Endothelial cell of umbilical vein (primary cell): ENCODE measurements at regions not wholly inside any gene's neighbourhood (a gene's known extent, or its start where the extent isn't known, plus 50 kb on each side); places are given as distances from the start of the nearest gene placed in this dataset.

ENCODE experiments used
- BruUV-seq: library from RNA; stranded (reverse); fragments of 400-500 nt; replicated peaks from 2 replicates; lab custom pipeline; 2021; lab: Mats Ljungman, UMichigan
- CTCF ChIA-PET: fragments of 300-600, 350-600 bp; sonication (Branson Sonifier 250); formaldehyde crosslinking; loops from one replicate; lab custom pipeline; 2021; ENCODE audit warnings: antibody characterized with exemption, inconsistent platforms; lab: Charles Lee
- POLR2A ChIA-PET: fragments of 300-600, 350-600 bp; sonication (Branson Sonifier 250); formaldehyde crosslinking; loops from one replicate; lab custom pipeline; 2021; ENCODE audit warnings: antibody characterized with exemption, inconsistent platforms; lab: Charles Lee
- DNase-seq: peaks from one replicate; pipeline ENCODE4 v3.0.0-alpha.2; 2011; ENCODE audit warnings: low read depth, low spot score
- FAIRE-seq: peaks from 2 replicates; lab custom pipeline; 2011; peaks lifted over from hg19 to GRCh38; lab: Jason Lieb, UNC
- H2AFZ ChIP-seq: 2 replicates; pipeline ENCODE4 v1.6.0; 2012; ENCODE audit warnings: low read depth, low read length, control low read depth, inconsistent platforms
- H3K27ac ChIP-seq: 2 replicates; pipeline ENCODE4 v1.5.1; 2011; ENCODE audit warnings: low read depth, mild to moderate bottlenecking, control low read depth, low read length, moderate library complexity; ENCODE audit not compliant: insufficient read depth
- H3K27me3 ChIP-seq, 2 experiments: 2 replicates each; pipeline versions ENCODE4 v1.6.0 to v1.6.1; 2011; ENCODE audit warnings: low read length in 2 of 2, mixed read lengths in 1 of 2; ENCODE audit not compliant: control insufficient read depth in 2 of 2, insufficient read depth in 2 of 2
- H3K36me3 ChIP-seq, 2 experiments: 2 replicates in 1 of 2; 3 replicates in 1 of 2; pipeline ENCODE4 v1.5.1; 2011; ENCODE audit warnings: low read length in 2 of 2, mild to moderate bottlenecking in 1 of 2, moderate library complexity in 1 of 2; ENCODE audit not compliant: control insufficient read depth in 2 of 2, insufficient read depth in 2 of 2; ENCODE audit errors: extremely low read depth in 1 of 2
- H3K4me1 ChIP-seq: 3 replicates; pipeline ENCODE4 v1.5.1; 2011; ENCODE audit warnings: mild to moderate bottlenecking, low read length; ENCODE audit not compliant: control insufficient read depth, insufficient read depth; ENCODE audit errors: extremely low read depth
- H3K4me2 ChIP-seq: 2 replicates; pipeline ENCODE4 v1.6.1; 2011; ENCODE audit warnings: low read length, control low read depth, mixed read lengths; ENCODE audit not compliant: insufficient read depth
- H3K4me3 ChIP-seq, 3 experiments: fragments of 200-600 bp in 1 of 3; sonication (generic), shearing (Covaris generic) in 1 of 3; replicated peaks in 1 of 3; 2 replicates each; pipeline ENCODE4 v1.5.1; 2011 to 2016; ENCODE audit warnings: control low read depth in 3 of 3, low read length in 3 of 3, mild to moderate bottlenecking in 2 of 3, inconsistent platforms in 1 of 3, low read depth in 1 of 3, moderate library complexity in 1 of 3; ENCODE audit not compliant: insufficient read depth in 1 of 3
- H3K79me2 ChIP-seq: 2 replicates; pipeline ENCODE4 v1.6.0; 2012; ENCODE audit warnings: low read length, inconsistent platforms; ENCODE audit not compliant: control insufficient read depth, insufficient read depth
- H3K9ac ChIP-seq: replicated peaks from 2 replicates; pipeline ENCODE3; 2011; ENCODE audit warnings: low read length, control low read depth; ENCODE audit not compliant: insufficient read depth; ENCODE audit errors: extremely low read depth
- H3K9me1 ChIP-seq: replicated peaks from 3 replicates; pipeline ENCODE4 v1.6.0; 2011; ENCODE audit warnings: mild to moderate bottlenecking, low read length; ENCODE audit not compliant: control insufficient read depth, insufficient read depth; ENCODE audit errors: extremely low read depth
- H3K9me3 ChIP-seq: replicated peaks from 2 replicates; pipeline ENCODE4 v1.5.1; 2012; ENCODE audit warnings: low read length, inconsistent platforms; ENCODE audit not compliant: control insufficient read depth, insufficient read depth
- H4K20me1 ChIP-seq: replicated peaks from 2 replicates; pipeline ENCODE3; 2011; ENCODE audit warnings: mild to moderate bottlenecking, low read length; ENCODE audit not compliant: control insufficient read depth, insufficient read depth; ENCODE audit errors: extremely low read depth
- CTCF ChIP-seq, 2 donors: IDR thresholded peaks; 1 replicate in 1 of 2; 2 replicates in 1 of 2; pipeline ENCODE4 v1.5.1; 2011; ENCODE audit warnings: low read length in 2 of 2, mild to moderate bottlenecking in 2 of 2, moderate library complexity in 2 of 2, control low read depth in 1 of 2, inconsistent platforms in 1 of 2, low read depth in 1 of 2; ENCODE audit not compliant: insufficient read depth in 1 of 2; ENCODE audit errors: extremely low read depth in 1 of 2
- EZH2 ChIP-seq: IDR thresholded peaks from 2 replicates; pipeline ENCODE4 v1.6.1; 2012; ENCODE audit warnings: borderline replicate concordance, low read depth, mild to moderate bottlenecking, moderate library complexity, low read length, inconsistent platforms; ENCODE audit not compliant: severe bottlenecking
- FOS ChIP-seq: IDR thresholded peaks from 2 replicates; pipeline ENCODE4 v1.6.1; 2011; ENCODE audit warnings: mild to moderate bottlenecking, low read length, moderate library complexity, borderline replicate concordance; ENCODE audit not compliant: insufficient read depth
- GATA2 ChIP-seq: IDR thresholded peaks from 2 replicates; pipeline ENCODE4 v1.7.0; 2011; ENCODE audit warnings: low read depth, mild to moderate bottlenecking, moderate library complexity, mixed read lengths, low read length; ENCODE audit not compliant: insufficient read length, insufficient read depth
- JUN ChIP-seq: IDR thresholded peaks from 2 replicates; pipeline ENCODE4 v1.6.1; 2011; ENCODE audit warnings: borderline replicate concordance, low read depth; ENCODE audit not compliant: insufficient read length, insufficient read depth
- MAX ChIP-seq: IDR thresholded peaks from 2 replicates; pipeline ENCODE4 v1.6.1; 2011; ENCODE audit not compliant: insufficient read depth, insufficient read length
- MYC ChIP-seq: IDR thresholded peaks from one replicate; pipeline ENCODE4 v1.6.1; 2011; ENCODE audit warnings: mild to moderate bottlenecking, low read depth, low read length
- POLR2A ChIP-seq: IDR thresholded peaks from 2 replicates; pipeline ENCODE4 v1.6.1; 2012; ENCODE audit warnings: low read depth, mild to moderate bottlenecking, control low read depth, low read length
- POLR2AphosphoS5 ChIP-seq: IDR thresholded peaks from 2 replicates; pipeline ENCODE4 v1.6.1; 2012; ENCODE audit warnings: low read depth, mild to moderate bottlenecking, control low read depth, low read length, moderate library complexity; ENCODE audit not compliant: insufficient read depth
- dilution Hi-C: fragments of 300-500 bp; cut with MboI; formaldehyde crosslinking; loops from one replicate; pipeline ENCODE4 v1.15.0; 2019; ENCODE audit warnings: low sequenced_read_pairs; ENCODE audit not compliant: extremely low pct_ligation_motif_present
- intact Hi-C: fragments of 100-400 bp; cut with micrococcal nuclease; formaldehyde crosslinking; loops from one replicate; pipeline ENCODE4 v1.10.0; 2022

- Histone ChIP-seq H2AFZ (no peak overlapping the region), H3K4me1 (no peaks in the 10 kb centered on the region), H3K9ac (no peak overlapping the region), H3K4me2 (no peak overlapping the region), H3K27ac (no peak overlapping the region), H3K9me3 (no peaks in the 10 kb centered on the region), H3K4me3 (no peak overlapping the region), H3K36me3 (no peaks in the 10 kb centered on the region), H4K20me1 (no peaks in the 10 kb centered on the region), H3K27me3 (no peaks in the 10 kb centered on the region), H3K79me2 (no peaks in the 10 kb centered on the region), H3K9me1 (no peaks in the 10 kb centered on the region)
- TF ChIP-seq MAX (no peak), POLR2AphosphoS5 (no peak), JUN (no peak), CTCF (IDR thresholded peaks at IDR 0.05; ENCODE audit: extremely low read depth in 1 of 2, insufficient read depth in 1 of 2, low read depth in 1 of 2, low read length in 2 of 2) (no peak), POLR2A (no peak), EZH2 (no peak), FOS (no peak), GATA2 (no peak), MYC (no peak)
- dilution Hi-C loops = no loop called here
- CTCF ChIA-PET = no interaction called here
- BruUV-seq = no TSS peak
- no peak for DNase-seq
- intact Hi-C loops = no loop called here
- POLR2A ChIA-PET = no interaction called here
- no peak for FAIRE-seq
Observed at GRCh38 chr11:23377909-23378308, 517.6 kb upstream of the CCDC179 start.
